CD4-positive, alpha-beta T cell treated with Interleukin-21 for 1 hour (primary cell): ENCODE measurements at regions not wholly inside any gene's neighbourhood (a gene's known extent, or its start where the extent isn't known, plus 50 kb on each side); places are given as distances from the start of the nearest gene placed in this dataset.

Source experiments
- DNase-seq: peaks from one replicate; pipeline ENCODE4 v3.0.0-alpha.2; 2020

DNA sequence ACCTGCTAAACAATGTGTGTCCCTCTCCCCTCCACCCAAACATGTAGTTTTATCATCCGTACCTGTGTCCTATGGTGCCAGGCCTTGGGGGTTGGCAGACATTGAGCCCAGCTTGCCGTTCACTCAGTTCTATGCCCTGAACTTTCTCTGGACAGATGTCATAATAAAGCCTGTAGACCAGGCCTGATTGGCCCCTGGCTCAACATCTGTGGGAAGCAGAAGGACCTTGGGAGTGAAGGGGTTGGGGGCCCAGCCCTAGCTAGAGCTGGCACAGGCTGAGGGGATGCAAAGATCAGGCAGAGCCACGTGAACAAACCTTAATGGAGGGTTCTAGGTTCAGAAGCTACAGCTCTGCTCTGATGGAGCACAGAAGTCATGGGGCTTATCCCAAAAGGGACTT, 600.6 kb downstream of the BUD13 start:
- no peak for DNase-seq

DNA sequence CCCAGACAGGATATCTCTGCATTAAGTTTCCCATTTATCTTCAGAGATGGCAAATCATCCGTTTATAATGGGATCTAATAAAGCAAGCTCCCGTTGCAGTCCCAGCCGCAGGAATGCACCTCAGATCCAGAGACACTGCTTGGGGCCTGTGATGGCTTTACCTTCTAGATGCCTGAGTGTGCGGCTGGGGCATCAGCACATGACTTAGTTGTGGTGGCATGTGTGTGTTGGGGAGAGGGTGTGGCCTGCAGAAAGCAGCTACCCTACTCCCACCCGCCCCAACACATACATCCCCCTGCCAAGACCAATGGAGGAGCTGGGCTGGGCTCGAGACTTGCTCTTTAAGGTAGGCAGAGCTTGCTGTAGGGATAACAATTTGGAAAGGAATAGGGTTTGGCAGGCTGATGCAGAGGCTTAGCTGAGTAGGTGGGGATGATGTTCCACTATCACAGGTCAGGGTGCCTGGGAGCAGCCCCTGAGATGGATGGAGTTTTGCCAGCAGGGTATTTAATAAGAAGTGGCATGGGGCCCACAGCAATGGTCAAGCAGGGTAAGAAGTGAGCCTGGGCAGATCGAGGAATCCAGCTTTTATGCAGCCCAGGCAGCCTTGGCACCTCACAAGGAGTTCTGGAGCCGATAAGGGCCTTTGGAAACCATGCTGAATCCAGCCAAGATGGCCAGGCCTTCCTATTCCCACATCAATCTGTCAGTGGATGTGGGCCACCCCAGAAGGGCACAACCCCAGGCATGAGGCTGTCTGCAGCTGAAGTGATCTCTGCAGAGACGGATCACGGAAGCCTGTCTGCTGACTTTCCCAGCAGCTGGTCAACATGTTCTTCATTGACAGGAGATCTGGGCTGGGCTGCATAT, 601.3 kb downstream of the BUD13 start:
- no peak for DNase-seq

GRCh38 chr11:116170526-116171120, 602.2 kb downstream of the BUD13 start:
- DNase-seq: no peak

DNA sequence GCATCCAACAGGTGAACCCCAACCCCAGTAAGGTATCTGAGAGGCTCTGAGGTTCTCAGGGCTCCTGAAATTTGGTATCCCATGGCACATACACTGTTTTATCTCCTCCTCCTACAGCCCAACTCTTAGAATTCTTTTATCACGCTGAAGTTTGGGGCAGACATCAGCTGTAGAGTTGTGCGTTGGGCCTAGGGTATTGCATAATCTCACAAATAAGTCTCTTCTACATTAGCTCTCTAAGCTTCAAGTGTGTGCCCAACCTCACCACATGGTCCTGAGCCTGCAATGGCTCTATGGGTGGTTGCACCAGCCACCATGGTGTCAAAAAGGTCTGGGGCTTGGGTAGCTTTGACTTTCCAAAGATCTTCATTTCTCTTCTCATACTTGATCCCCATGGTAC, 603.0 kb downstream of the BUD13 start:
- no peak for DNase-seq

DNA sequence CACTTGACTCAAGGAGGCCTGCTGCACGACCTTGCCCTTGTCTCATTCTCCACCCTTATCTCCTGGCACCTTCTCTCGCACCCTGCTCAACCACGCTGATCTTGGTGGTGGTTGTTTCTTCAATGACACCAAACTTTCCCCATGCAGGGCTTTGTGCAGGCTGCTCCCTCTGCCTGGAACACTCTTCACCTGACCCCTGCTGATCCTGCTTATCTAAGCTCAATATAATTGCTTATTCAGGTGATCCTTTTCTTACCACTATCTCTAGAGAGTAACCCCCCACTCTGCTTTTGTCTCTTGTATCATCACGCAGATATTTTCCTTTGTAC, 604.4 kb downstream of the BUD13 start:
- no peak for DNase-seq

DNA sequence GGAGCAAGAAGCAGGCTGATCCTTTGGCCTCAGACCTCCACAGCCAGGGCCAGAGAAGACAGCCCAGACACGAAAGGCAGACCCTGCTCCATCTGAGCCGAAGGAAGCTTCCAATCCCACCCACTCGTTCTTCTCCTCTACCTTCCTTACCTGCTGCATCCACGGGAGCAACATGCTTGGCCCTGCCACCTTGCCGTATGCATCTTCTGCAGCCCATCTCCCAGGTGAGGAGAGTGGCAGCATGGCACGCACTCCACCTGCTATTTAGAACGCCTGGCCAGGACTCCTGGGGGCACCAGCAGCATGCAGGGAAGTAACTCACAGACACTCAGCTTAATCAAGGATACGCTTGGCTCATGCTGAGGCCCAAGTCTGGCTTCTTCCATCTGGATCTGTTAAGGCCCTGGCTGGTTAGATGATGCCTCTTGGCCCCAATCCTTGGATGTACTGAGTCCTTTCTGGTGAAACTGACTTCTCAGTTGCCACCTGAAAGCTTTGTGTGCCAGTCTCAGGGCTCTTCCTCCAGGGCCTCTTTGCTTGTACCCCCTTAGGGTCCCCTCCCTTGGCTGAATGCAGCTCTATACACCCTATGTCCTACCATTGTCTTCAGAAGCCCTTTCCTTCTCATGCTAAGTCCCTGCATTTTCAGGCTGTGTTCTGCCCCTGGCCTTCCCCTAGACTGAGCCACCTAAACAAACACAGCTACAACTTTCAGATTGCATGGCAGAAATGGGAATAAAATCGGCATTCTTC, 604.9 kb downstream of the BUD13 start:
- no peak for DNase-seq

DNA sequence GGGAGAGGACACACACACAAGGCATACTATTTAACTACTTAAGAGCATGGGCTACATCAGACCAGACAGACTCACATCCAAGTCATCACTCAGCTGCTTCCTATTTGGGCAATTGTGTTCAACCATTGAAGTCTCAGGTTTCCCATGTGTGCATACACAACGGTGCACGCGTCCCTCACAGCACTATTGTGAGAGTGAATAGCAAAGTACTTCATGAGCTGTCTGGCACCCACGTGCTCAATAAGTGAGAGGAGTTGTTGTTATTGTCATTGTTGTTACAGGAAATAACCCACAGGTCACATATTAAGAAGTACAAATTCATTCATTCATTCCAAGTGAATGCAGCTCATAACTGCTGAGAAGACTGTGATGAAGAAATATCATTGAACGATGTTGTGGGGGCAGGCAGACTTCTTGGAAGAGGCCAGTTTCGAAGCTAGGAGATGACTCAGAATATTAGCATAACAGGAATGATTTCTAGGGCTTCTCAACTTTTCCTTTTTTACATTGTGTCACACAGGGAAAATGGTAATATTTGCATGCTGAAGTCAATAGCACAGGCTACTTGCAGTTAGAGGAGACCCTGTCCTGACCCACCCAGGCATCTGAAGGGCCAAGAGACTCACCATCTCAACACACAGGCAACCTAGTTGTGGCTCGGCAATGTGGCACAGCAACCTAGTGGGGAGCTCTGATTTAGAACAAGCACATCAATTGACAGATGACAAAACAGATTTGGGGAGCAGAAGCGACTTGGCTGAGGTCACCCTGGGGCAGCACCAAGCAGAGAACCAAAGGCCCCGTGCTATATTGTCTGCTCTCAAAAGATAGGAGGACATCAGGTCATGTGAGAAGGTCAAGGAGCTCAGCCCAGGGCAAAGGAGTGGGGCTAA, 606.0 kb downstream of the BUD13 start:
- DNase-seq: no peak

DNA sequence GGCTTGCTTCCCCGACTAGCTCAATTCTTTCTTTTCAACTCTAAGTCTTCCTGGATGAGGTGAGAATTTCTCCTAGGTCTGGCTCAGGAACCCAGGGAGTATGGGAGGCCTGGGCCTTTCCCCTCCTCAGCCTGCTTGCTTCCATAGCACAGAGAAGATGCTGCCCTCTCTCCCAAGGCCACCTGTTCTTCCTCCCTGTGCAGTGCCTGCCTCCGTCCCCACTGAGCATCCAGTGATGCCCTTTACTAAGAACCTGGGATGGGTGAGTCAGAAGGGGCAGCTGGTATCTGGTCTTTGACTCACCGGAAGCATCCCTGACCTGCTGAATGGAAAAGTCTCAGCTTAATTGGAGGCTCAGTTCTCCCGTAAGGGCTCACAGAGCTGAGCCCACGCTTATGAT, 607.9 kb downstream of the BUD13 start:
- DNase-seq: no peak

GRCh38 chr11:116162886-116163230, 609.9 kb downstream of the BUD13 start:
- DNase-seq: no peak

DNA sequence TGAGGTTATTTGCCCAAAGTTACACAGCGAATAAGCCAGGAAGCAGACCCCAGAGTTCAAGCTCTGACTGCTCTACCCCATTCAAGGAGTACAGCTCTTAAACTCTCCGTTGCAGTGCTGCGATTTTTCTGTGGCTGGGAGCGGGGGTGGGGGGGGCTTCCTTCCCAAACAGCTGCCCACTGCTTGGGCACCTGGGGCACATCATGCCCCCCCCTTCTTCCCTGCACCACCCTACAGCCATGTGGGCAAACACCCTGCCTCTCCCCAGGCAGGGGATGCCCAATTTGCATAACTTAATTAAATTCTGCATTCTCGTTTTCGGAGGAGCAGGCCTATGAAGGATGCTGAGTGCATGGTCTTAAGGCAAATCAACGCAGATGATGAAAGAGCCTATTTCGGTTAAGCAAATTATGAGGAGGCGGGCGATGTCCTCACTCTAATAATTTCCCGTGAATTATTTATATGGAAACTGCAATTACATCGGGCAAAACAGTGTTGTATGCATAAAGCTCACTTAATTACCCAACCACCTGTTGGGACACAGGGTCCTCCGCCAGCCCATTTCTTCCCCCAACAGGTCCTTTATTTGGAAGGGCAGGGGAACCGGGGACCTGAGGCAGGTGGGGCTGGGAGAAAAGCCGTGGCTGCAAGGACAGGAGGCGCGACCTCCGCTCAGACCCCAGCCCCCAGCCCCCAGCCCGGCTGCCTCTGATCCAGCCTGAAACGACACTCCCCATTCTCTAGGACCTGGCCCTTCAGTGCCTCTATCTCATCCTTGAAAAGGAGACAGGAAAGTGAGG, 610.5 kb downstream of the BUD13 start:
- no peak for DNase-seq

GRCh38 chr11:116148645-116149044, 624.1 kb downstream of the BUD13 start:
- DNase-seq: no peak

DNA sequence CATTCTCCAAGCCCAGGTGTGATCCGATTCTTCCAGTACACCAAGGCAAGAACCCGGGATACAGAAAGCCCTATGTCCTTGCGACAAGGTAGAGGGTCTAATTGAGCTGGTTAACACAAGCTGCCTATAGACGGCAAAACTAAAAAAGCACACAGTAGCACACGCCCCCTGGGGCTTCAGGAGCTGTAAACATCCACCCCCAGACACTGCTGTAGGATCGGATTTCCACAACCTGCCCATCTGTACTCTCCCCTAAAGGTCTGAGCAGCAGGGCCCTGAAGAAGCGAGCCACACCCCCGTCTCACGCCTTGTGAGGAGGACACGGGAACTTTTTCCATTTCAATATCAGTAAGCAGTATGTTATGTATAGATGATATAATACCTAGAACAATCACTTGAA, 624.7 kb downstream of the BUD13 start:
- no peak for DNase-seq

DNA sequence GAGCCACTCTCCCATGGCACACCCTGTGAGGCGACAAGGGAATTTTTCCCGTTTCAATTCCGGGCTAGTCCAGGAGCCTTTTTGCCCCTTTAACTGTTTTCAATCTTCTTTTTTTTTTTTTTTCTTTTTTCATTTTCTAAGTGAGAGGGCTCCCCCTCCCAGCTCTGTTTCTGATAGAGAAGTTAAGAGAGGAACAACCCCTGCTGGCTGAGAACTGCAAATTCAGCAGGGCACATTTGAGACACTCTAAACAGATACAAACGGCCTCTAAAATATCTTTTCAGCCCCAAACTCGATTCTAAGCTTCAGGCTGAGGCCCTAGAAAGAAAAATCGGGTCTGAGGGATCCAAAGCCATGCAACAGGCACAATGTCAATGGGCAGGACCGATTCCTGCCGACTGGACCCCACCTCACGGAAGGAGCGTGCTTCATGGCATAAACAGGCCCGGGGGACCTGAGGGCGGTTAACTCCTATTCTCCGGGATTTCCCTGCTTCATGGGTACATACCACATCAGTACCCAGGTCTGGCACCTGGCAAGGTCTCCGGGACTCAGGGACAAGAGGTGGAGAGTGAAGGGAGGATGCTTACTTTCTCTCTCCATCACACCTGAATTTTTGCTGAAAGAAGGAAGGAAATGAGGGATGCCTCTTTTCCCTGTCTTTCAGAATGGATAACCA, 627.5 kb downstream of the BUD13 start:
- DNase-seq: no peak

DNA sequence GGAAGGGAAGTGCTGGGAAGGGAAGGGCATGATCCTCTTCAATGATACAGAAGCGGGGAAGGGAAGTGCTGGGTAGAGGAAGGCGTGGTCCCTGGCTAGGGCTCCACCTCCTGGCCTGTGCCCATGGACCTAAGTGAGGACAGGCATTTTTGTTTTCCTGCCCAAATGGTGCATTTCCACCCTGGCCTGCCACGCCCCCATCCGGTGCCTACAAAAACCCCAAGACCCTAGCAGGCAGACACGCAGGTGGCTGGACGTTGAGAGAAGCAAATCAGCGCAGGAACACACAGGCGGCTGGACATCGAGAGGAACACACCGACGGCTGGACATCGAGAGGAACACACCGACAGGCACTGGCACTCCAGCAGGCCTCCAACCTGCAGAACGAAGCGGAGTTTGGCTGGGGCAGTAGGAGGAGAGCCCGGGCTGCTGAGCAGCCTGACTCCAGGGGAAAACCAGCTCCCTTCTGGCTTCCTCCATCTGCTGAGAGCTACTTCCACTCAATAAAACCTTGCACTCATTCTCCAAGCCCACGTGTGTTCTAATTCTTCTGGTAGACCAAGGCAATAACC, 628.3 kb downstream of the BUD13 start:
- no peak for DNase-seq

DNA sequence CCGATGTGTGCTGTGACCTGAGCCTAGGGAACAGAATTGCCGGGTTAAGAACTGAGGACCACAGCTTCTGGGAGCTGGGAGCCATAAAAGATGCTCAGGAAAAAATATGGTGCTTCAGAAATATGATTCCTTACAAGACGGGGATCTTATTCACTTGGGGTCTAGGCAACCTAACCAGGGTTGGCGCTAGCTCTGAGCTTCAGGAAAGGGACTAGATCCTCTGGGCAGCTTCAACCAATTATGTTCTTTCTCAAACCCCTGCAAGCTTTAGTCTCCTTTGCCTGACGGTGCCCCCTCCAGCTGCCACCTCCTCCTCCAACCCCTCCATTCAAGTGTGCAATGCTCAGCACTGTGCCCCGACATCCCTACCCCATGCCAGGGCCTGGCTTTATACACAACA, 634.1 kb upstream of the CADM1 start:
- no peak for DNase-seq

DNA sequence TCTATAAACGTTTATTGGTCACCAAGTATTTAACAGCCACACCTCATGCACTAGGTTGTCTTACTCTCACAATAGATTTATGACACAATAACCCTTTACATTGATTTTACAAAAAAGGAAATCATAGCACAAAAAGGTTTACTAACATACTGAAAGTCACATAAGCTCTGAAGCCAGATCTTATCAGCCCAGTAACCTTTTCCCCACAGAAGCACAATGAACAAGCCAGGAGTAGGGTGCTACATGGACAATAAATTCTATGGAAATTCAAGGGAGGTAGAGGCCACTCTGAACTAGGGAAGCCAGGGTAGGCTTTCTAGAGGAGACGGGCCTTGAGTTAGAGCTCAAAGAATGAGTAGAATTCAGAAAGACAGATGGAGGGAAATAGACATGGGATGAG, 633.5 kb upstream of the CADM1 start:
- DNase-seq: no peak

GRCh38 chr11:116136987-116137674, 632.9 kb upstream of the CADM1 start:
- no peak for DNase-seq

DNA sequence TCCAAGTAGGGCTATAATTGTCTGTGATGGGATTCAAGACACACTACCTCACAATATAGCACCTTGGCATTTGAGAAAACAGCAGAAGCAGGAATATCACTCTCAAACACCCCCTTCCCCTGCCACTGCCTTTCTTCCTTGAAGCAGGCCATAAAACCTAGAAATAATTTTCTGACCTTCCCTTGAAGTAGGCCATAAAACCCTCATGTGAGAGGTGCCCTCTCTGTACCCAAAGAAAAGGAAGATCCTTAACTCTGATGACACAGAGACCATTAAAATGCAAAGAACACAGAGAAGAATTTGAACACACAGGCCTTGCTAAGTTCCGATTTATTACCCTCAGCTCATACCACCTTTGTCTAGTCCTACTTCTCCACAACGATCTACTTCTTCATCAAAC, 631.7 kb upstream of the CADM1 start:
- no peak for DNase-seq

GRCh38 chr11:116134450-116134849, 630.2 kb upstream of the CADM1 start:
- DNase-seq: no peak

- no peak for DNase-seq
Observed at GRCh38 chr11:116132273-116132978, 628.2 kb upstream of the CADM1 start.
